ENCODE measurements at regions not wholly inside any gene's neighbourhood (a gene's known extent, or its start where the extent isn't known, plus 50 kb on each side); places are given as distances from the start of the nearest gene placed in this dataset.

GRCh38 chr10:110403593-110403992, 94.1 kb upstream of the DUSP5 start:
- TF ChIP-seq EZH2 (IDR thresholded peaks at IDR 0.05; ENCODE audit: borderline replicate concordance, low read length) (no peak), CTCF (IDR thresholded peaks at IDR 0.05; ENCODE audit: low read length) (no peak)
- peaks cover 51% of the 10 kb centered on the region for H3K4me1 ChIP-seq (ENCODE audit: insufficient read depth, low read length, severe bottlenecking)

DNA sequence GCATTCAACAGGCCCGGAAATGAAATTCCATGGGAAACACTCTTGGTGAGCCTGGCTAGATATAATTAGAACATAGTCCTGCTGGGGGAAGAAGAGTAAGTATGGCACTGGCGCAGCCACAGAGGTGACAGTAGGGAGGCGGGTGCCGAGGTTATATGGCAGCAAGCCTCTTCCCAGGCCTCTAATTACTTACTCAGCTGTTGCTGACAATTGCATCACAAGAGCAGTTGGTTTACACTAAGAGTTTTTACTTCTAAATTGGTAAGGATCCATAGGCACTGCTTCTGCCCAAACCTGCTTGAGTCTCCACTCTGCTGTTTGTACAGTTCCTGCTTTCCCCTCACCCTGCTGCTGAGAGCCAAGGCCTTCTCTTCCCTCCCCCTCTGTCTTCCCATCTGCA, 93.3 kb upstream of the DUSP5 start:
- no peaks in the 10 kb centered on the region for H3K79me2 ChIP-seq (ENCODE audit: insufficient read depth, low read length)
- H3K27me3 ChIP-seq (ENCODE audit: insufficient read depth, low read length) = no peaks in the 10 kb centered on the region
- TF ChIP-seq CTCF (IDR thresholded peaks at IDR 0.05; ENCODE audit: low read length) (no peak), EZH2 (IDR thresholded peaks at IDR 0.05; ENCODE audit: borderline replicate concordance, low read length) (no peak)
- no peaks in the 10 kb centered on the region for H3K9me3 ChIP-seq (ENCODE audit: low read length)
- H3K9me2 ChIP-seq (ENCODE audit: low read depth, low read length) = no peaks in the 10 kb centered on the region
- H3K4me3 ChIP-seq (ENCODE audit: low read depth, low read length, poor library complexity, severe bottlenecking) = no peak overlapping the region
- no peak overlapping the region for H3K9ac ChIP-seq (ENCODE audit: low read length)
- no peak overlapping the region for H2AFZ ChIP-seq (ENCODE audit: low read length)
- H3K36me3 ChIP-seq (ENCODE audit: insufficient read depth, low read length) = no peaks in the 10 kb centered on the region
- no peak overlapping the region for H3K4me2 ChIP-seq (ENCODE audit: low read length)
- no peak overlapping the region for H3K27ac ChIP-seq (ENCODE audit: low read depth, low read length, poor library complexity, severe bottlenecking)
- H4K20me1 ChIP-seq (ENCODE audit: insufficient read depth, low read length) = no peaks in the 10 kb centered on the region
- no peaks in the 10 kb centered on the region for H3F3A ChIP-seq (ENCODE audit: insufficient read depth, low read length)
- peaks cover 52% of the 10 kb centered on the region for H3K4me1 ChIP-seq (ENCODE audit: insufficient read depth, low read length, severe bottlenecking)

More at GRCh38 chr10:110403593-110403992, 94.1 kb upstream of the DUSP5 start:
- H3K36me3 ChIP-seq (ENCODE audit: insufficient read depth, low read length) = no peaks in the 10 kb centered on the region
- no peaks in the 10 kb centered on the region for H3K9me2 ChIP-seq (ENCODE audit: low read depth, low read length)
- H4K20me1 ChIP-seq (ENCODE audit: insufficient read depth, low read length) = no peaks in the 10 kb centered on the region
- H3K27me3 ChIP-seq (ENCODE audit: insufficient read depth, low read length) = no peaks in the 10 kb centered on the region
- no peaks in the 10 kb centered on the region for H3K79me2 ChIP-seq (ENCODE audit: insufficient read depth, low read length)
- no peaks in the 10 kb centered on the region for H3F3A ChIP-seq (ENCODE audit: insufficient read depth, low read length)
- H3K4me3 ChIP-seq (ENCODE audit: low read depth, low read length, poor library complexity, severe bottlenecking) = no peak overlapping the region
- no peak overlapping the region for H3K4me2 ChIP-seq (ENCODE audit: low read length)
- H3K9ac ChIP-seq (ENCODE audit: low read length) = no peak overlapping the region
- no peaks in the 10 kb centered on the region for H3K9me3 ChIP-seq (ENCODE audit: low read length)
- H2AFZ ChIP-seq (ENCODE audit: low read length) = no peak overlapping the region
- H3K27ac ChIP-seq (ENCODE audit: low read depth, low read length, poor library complexity, severe bottlenecking) = no peak overlapping the region

GRCh38 chr10:110404825-110405224, 92.9 kb upstream of the DUSP5 start:
- Histone ChIP-seq H3K4me1 (ENCODE audit: insufficient read depth, low read length, severe bottlenecking) (peaks cover 52% of the 10 kb centered on the region), H3K4me3 (ENCODE audit: low read depth, low read length, poor library complexity, severe bottlenecking) (no peak overlapping the region), H3K36me3 (ENCODE audit: insufficient read depth, low read length) (no peaks in the 10 kb centered on the region), H2AFZ (ENCODE audit: low read length) (no peak overlapping the region), H3K79me2 (ENCODE audit: insufficient read depth, low read length) (no peaks in the 10 kb centered on the region), H3K9me2 (ENCODE audit: low read depth, low read length) (no peaks in the 10 kb centered on the region), H3F3A (ENCODE audit: insufficient read depth, low read length) (no peaks in the 10 kb centered on the region), H3K27ac (ENCODE audit: low read depth, low read length, poor library complexity, severe bottlenecking) (no peak overlapping the region), H3K4me2 (ENCODE audit: low read length) (no peak overlapping the region), H3K9ac (ENCODE audit: low read length) (no peak overlapping the region), H3K9me3 (ENCODE audit: low read length) (no peaks in the 10 kb centered on the region), H4K20me1 (ENCODE audit: insufficient read depth, low read length) (no peaks in the 10 kb centered on the region), H3K27me3 (ENCODE audit: insufficient read depth, low read length) (no peaks in the 10 kb centered on the region)
- TF ChIP-seq CTCF (IDR thresholded peaks at IDR 0.05; ENCODE audit: low read length) = no peak
- TF ChIP-seq EZH2 (IDR thresholded peaks at IDR 0.05; ENCODE audit: borderline replicate concordance, low read length) = no peak

Data from OCI-LY1 (cell line).